GM11168 (cell line): ENCODE measurements at regions not wholly inside any gene's neighbourhood (a gene's known extent, or its start where the extent isn't known, plus 50 kb on each side); places are given as distances from the start of the nearest gene placed in this dataset.

Experiments
- in situ Hi-C: fragments of 300-500 bp; cut with MboI; formaldehyde crosslinking; loops from one replicate; pipeline ENCODE4 v1.12.0; 2022; ENCODE audit warnings: low sequenced_read_pairs; ENCODE audit not compliant: unreplicated experiment

GRCh38 chr2:238728330-238729260, 119.3 kb upstream of the TWIST2 start:
- in situ Hi-C loops, result no loop called here

- in situ Hi-C loops, result no loop called here
Measured at GRCh38 chr2:238729261-238729935, 118.5 kb upstream of the TWIST2 start.

- in situ Hi-C loops, result no loop called here
Measured at GRCh38 chr2:238730001-238730669, 117.8 kb upstream of the TWIST2 start.

GRCh38 chr2:238730881-238731280, 117.0 kb upstream of the TWIST2 start:
- in situ Hi-C loops, result no loop called here

GRCh38 chr2:238731961-238732360, 115.9 kb upstream of the TWIST2 start:
- in situ Hi-C loops, result no loop called here

- in situ Hi-C loops, result no loop called here
Measured at GRCh38 chr2:238738917-238739316, 109.0 kb upstream of the TWIST2 start.

GRCh38 chr2:238739668-238740067, 108.2 kb upstream of the TWIST2 start:
- in situ Hi-C loops, result no loop called here

- in situ Hi-C loops, result no loop called here
Measured at GRCh38 chr2:238741277-238741676, 106.6 kb upstream of the TWIST2 start.

- in situ Hi-C loops, result no loop called here
Measured at GRCh38 chr2:238742066-238742465, 105.8 kb upstream of the TWIST2 start.

- in situ Hi-C loops, result no loop called here
Measured at GRCh38 chr2:238742664-238743063, 105.2 kb upstream of the TWIST2 start.

- in situ Hi-C loops, result no loop called here
Measured at GRCh38 chr2:238743243-238744065, 104.4 kb upstream of the TWIST2 start.

GRCh38 chr2:238744951-238745350, 102.9 kb upstream of the TWIST2 start:
- in situ Hi-C loops, result no loop called here

GRCh38 chr2:238745997-238746396, 101.9 kb upstream of the TWIST2 start:
- in situ Hi-C loops, result no loop called here

- in situ Hi-C loops, result no loop called here
Measured at GRCh38 chr2:238747114-238747513, 100.8 kb upstream of the TWIST2 start.

- in situ Hi-C loops, result no loop called here
Measured at GRCh38 chr2:238747557-238747956, 100.3 kb upstream of the TWIST2 start.

- in situ Hi-C loops, result no loop called here
Measured at GRCh38 chr2:238750212-238750904, 97.5 kb upstream of the TWIST2 start.

- in situ Hi-C loops, result no loop called here
Measured at GRCh38 chr2:238754259-238754658, 93.6 kb upstream of the TWIST2 start.

GRCh38 chr2:238761868-238762267, 86.0 kb upstream of the TWIST2 start:
- in situ Hi-C loops, result no loop called here

GRCh38 chr2:238763471-238763995, 84.4 kb upstream of the TWIST2 start:
- in situ Hi-C loops, result no loop called here
